Brain microvascular endothelial cell (primary cell): ENCODE measurements at regions not wholly inside any gene's neighbourhood (a gene's known extent, or its start where the extent isn't known, plus 50 kb on each side); places are given as distances from the start of the nearest gene placed in this dataset.

Experiments used
- DNase-seq: peaks from one replicate; pipeline ENCODE4 v3.0.0-alpha.2; 2020
- H3K27ac ChIP-seq: fragments of 250-450 bp; sonication (Bioruptor Pico); 2 replicates; pipeline ENCODE4 v1.5.1; 2020; ENCODE audit warnings: mild to moderate bottlenecking, moderate library complexity
- H3K27me3 ChIP-seq: fragments of 250-450 bp; sonication (Bioruptor Pico); replicated peaks from 2 replicates; pipeline ENCODE4 v1.5.1; 2020; ENCODE audit warnings: mild to moderate bottlenecking
- H3K36me3 ChIP-seq: fragments of 250-450 bp; sonication (Bioruptor Pico); replicated peaks from 2 replicates; pipeline ENCODE4 v1.5.1; 2020; ENCODE audit warnings: mild to moderate bottlenecking
- H3K4me3 ChIP-seq: 2 replicates; pipeline ENCODE4 v1.5.1; 2011; ENCODE audit warnings: low read depth, mild to moderate bottlenecking, control low read depth, low read length, moderate library complexity
- in situ Hi-C: cut with HindIII; loops from 2 replicates; pipeline ENCODE4 v1.10.0; 2017; ENCODE audit warnings: low sequenced_read_pairs, low pct_ligation_motif_present
- TF ChIP-seq, protein P1 (sequence below): IDR thresholded peaks from 2 replicates; pipeline ENCODE4 v1.5.1; 2011; ENCODE audit warnings: low read depth, mild to moderate bottlenecking, moderate library complexity, low read length, control low read depth, inconsistent platforms; ENCODE audit errors: missing control alignments

DNA sequence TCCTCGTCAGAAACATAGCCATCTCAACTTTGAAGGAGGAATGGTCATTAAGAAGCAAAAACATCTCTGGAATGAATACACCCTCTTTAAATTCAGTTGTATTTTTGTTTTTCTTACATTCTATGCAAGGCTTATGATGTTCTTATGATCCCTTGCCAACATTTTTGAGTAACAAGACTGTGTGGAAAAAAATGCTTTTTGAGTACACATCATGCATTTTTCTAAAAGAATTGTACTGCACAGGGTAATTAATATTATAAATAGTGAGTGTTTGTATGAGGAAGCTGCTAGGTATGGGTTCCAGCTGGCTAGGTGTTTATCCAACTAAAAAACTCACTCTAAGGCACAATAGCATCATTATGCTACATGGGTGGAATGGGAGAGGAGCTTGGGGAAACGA lies 59.0 kb upstream of the SPATS2L start:
- in situ Hi-C loops, result no loop called here
- no peaks in the 10 kb centered on the region for H3K36me3 ChIP-seq
- no peak for DNase-seq

DNA sequence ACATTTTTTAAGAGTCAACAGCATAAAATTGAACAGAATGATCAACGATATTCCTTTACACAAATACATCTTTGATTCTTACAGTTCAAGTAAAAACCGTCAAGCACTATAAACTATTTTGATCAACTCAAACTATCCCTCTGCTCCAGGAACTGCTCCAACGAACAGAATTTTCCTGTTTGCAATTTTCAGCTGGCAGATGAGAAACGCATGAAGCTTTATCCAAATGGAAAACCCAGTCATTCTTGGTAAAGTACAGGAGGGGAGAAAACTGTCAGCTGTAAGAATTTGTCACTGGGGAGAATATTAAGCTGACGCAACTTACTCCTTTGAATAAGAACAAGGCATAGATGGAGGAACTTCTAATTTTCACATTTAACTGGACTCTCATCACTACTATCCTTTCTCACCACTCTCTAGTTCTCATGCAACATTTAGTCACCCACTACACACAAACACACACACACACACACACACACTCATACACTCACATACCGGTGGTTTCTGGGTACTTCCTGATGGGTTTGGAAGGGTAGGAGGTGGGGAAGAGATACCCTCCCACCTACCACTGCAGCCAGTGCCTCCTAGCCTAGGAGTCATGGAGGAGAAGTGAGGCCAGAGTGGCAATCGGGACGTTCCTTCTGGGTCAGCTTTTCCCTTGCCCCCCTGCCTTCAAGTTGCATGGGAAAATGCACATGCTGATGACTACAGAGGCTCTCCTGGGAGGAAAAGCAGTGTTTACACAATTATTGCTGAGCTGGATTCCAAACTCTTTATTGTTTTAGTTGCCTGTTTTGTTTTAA lies 54.0 kb upstream of the SPATS2L start:
- Histone ChIP-seq H3K27ac (peak overlapping the region; percentile 40), H3K36me3 (no peaks in the 10 kb centered on the region), H3K4me3 (no peak overlapping the region), H3K27me3 (no peaks in the 10 kb centered on the region)
- in situ Hi-C loops, result no loop called here
- peak; percentile 82 for DNase-seq
- TF ChIP-seq, protein P1, sequence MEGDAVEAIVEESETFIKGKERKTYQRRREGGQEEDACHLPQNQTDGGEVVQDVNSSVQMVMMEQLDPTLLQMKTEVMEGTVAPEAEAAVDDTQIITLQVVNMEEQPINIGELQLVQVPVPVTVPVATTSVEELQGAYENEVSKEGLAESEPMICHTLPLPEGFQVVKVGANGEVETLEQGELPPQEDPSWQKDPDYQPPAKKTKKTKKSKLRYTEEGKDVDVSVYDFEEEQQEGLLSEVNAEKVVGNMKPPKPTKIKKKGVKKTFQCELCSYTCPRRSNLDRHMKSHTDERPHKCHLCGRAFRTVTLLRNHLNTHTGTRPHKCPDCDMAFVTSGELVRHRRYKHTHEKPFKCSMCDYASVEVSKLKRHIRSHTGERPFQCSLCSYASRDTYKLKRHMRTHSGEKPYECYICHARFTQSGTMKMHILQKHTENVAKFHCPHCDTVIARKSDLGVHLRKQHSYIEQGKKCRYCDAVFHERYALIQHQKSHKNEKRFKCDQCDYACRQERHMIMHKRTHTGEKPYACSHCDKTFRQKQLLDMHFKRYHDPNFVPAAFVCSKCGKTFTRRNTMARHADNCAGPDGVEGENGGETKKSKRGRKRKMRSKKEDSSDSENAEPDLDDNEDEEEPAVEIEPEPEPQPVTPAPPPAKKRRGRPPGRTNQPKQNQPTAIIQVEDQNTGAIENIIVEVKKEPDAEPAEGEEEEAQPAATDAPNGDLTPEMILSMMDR, result no peak

More for the DNA sequence above, 59.0 kb upstream of the SPATS2L start:
- TF ChIP-seq, protein P1, result no peak
- Histone ChIP-seq H3K27ac (no peak overlapping the region), H3K4me3 (no peak overlapping the region), H3K27me3 (no peaks in the 10 kb centered on the region)

DNA sequence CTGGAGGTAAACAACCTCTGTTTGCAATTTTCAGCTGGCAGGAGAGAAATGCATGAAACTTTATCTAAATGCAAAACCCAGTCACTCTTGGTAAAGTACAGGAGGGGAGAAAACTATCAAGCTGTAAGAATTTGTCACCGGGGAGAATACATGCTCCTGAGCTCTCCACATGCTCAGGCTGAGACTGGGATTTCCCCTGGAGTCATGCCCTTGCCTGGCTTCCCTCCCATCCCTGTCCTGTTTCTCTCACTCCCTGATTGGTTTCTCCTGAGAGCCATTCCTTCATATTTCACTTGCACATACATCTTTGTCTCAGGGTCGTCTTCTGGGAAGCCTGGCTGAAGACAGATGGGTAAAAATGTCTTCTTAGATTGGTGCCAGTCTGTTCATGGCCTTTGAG lies 52.9 kb upstream of the SPATS2L start:
- DNase-seq, result peak; percentile 39
- in situ Hi-C loops, result no loop called here
- H3K4me3 ChIP-seq, result no peak overlapping the region

DNA sequence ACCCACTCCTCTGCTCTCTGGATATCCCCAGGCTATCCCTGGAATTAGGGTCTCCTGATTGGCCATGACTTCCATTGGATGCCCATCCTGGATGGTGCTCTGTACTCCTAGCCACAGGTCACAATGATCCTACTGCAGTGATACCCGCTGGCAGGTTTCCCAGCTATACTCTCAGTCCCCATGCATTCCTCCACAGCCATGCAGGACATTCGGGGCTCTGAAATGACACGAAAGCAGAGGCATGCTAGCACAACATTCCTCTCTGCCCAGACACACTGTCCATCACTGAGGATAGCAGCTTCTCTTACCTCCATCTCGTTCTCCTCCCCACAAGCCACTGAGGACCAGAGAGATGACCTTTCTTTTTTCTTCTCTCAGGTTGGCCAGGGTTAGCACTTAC lies 51.7 kb upstream of the SPATS2L start:
- Histone ChIP-seq H3K27me3 (no peaks in the 10 kb centered on the region), H3K36me3 (no peaks in the 10 kb centered on the region), H3K4me3 (no peak overlapping the region), H3K27ac (no peak overlapping the region)
- TF ChIP-seq, protein P1, result no peak
- in situ Hi-C loops, result no loop called here
- DNase-seq, result no peak

More for the DNA sequence above, 52.9 kb upstream of the SPATS2L start:
- Histone ChIP-seq H3K36me3 (no peaks in the 10 kb centered on the region), H3K27ac (no peak overlapping the region), H3K27me3 (no peaks in the 10 kb centered on the region)
- TF ChIP-seq, protein P1, result no peak

DNA sequence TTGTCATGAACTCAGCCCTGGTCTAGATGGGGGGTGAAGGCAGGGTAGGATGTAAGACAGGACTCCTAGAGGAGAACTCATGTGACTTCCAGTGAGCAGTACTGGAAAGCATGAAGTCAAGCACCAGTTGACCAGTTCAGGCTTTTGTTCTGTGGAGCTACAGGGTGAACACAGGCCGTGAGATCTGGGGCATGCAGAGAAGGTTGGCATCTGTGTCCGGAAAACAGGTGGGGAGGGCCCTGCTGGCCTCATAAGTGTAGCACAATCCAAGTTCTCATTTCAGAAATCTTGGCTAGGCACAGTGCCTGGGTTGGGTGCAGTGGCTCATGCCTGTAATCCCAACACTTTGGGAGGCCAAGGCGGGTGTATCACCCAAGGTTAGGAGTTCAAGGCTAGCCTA lies 50.9 kb upstream of the SPATS2L start:
- H3K27ac ChIP-seq, result no peak overlapping the region
- in situ Hi-C loops, result no loop called here
- no peaks in the 10 kb centered on the region for H3K36me3 ChIP-seq
- DNase-seq, result no peak
- no peaks in the 10 kb centered on the region for H3K27me3 ChIP-seq
- no peak overlapping the region for H3K4me3 ChIP-seq
- TF ChIP-seq, protein P1, result no peak
